ENCODE measurements at regions not wholly inside any gene's neighbourhood (a gene's known extent, or its start where the extent isn't known, plus 50 kb on each side); places are given as distances from the start of the nearest gene placed in this dataset.

- CTCF ChIA-PET = no interaction called here
- H3K4me3 Mint-ChIP-seq = no peak overlapping the region
Measured at GRCh38 chr13:63088226-63088625, 1672.6 kb upstream of the PCDH20 start.

More at GRCh38 chr13:63088226-63088625, 1672.6 kb upstream of the PCDH20 start:
- Mint-ChIP-seq H3K9me3 (no peaks in the 10 kb centered on the region), H3K27me3 (ENCODE audit: low read depth) (no peaks in the 10 kb centered on the region), H3K4me1 (peaks cover 4% of the 10 kb centered on the region), H3K27ac (no peak overlapping the region), H3K36me3 (no peaks in the 10 kb centered on the region)
- no peak for TF ChIP-seq E2F1 (CRISPR knock-in tag; IDR thresholded peaks at IDR 0.05)
- no peak for TF ChIP-seq NFE2L1 (CRISPR knock-in tag; IDR thresholded peaks at IDR 0.05)
- no peak for TF ChIP-seq GABPB1 (CRISPR knock-in tag; IDR thresholded peaks at IDR 0.05)
- TF ChIP-seq SOX15 (CRISPR knock-in tag; IDR thresholded peaks at IDR 0.05) = no peak
- TF ChIP-seq MAX (CRISPR knock-in tag; IDR thresholded peaks at IDR 0.05) = no peak
- TF ChIP-seq CTCF (IDR thresholded peaks at IDR 0.05) = no peak
- no peak for TF ChIP-seq AFF4 (CRISPR knock-in tag; IDR thresholded peaks at IDR 0.05; ENCODE audit: borderline replicate concordance)
- TF ChIP-seq OVOL2 (CRISPR knock-in tag; IDR thresholded peaks at IDR 0.05; ENCODE audit: borderline replicate concordance) = no peak
- TF ChIP-seq ZSCAN18 (CRISPR knock-in tag; IDR thresholded peaks at IDR 0.05) = no peak
- TF ChIP-seq ETV6 (CRISPR knock-in tag; IDR thresholded peaks at IDR 0.05) = no peak
- no peak for TF ChIP-seq FOXJ3 (CRISPR knock-in tag; IDR thresholded peaks at IDR 0.05; ENCODE audit: borderline replicate concordance)
- no peak for TF ChIP-seq ZBTB43 (CRISPR knock-in tag; IDR thresholded peaks at IDR 0.05)
- TF ChIP-seq ZNF671 (CRISPR knock-in tag; IDR thresholded peaks at IDR 0.05) = no peak
- TF ChIP-seq KAT7 (CRISPR knock-in tag; IDR thresholded peaks at IDR 0.05; ENCODE audit: borderline replicate concordance) = no peak
- no peak for TF ChIP-seq NR3C1 (CRISPR knock-in tag; conservative IDR thresholded peaks at IDR 0.05; ENCODE audit: low read depth)
- no peak for TF ChIP-seq ZNF317 (CRISPR knock-in tag; IDR thresholded peaks at IDR 0.05; ENCODE audit: borderline replicate concordance, low read depth)
- TF ChIP-seq PRRX2 (CRISPR knock-in tag; IDR thresholded peaks at IDR 0.05) = no peak
- POLR2A ChIA-PET = no interaction called here
- DNase-seq (ENCODE audit: low spot score) (no peak), ATAC-seq (no peak)
